ENCODE measurements at regions not wholly inside any gene's neighbourhood (a gene's known extent, or its start where the extent isn't known, plus 50 kb on each side); places are given as distances from the start of the nearest gene placed in this dataset.

- Histone ChIP-seq H3K18ac (ENCODE audit: low read depth, low read length) (no peak overlapping the region), H2AK9ac (replicated peaks; ENCODE audit: low read depth, low read length, poor library complexity) (no peak overlapping the region), H3K27ac (ENCODE audit: insufficient read depth, low read length) (no peak overlapping the region), H3K79me1 (ENCODE audit: low read depth in 1 of 2, low read length in 2 of 2) (no peaks in the 10 kb centered on the region), H2AFZ (replicated peaks; ENCODE audit: low read length, poor library complexity) (no peak overlapping the region), H3K4me2 (ENCODE audit: low read depth, low read length) (no peak overlapping the region), H3K9me3 (ENCODE audit: control insufficient read depth, insufficient read depth, low read length) (peaks cover 44% of the 10 kb centered on the region), H3K4me3 (ENCODE audit: insufficient read depth, low read depth, low read length) (no peak overlapping the region), H2BK20ac (ENCODE audit: low read depth, low read length) (no peak overlapping the region), H3K27me3 (ENCODE audit: control insufficient read depth, insufficient read depth, low read length) (no peaks in the 10 kb centered on the region), H3K9ac (ENCODE audit: low read depth, low read length) (no peak overlapping the region), H3K23ac (ENCODE audit: low read depth, low read length) (no peak overlapping the region), H4K5ac (ENCODE audit: low read depth, low read length) (no peak overlapping the region), H4K91ac (ENCODE audit: insufficient read depth, low read depth, low read length) (no peak overlapping the region), H4K20me1 (ENCODE audit: insufficient read depth, low read length) (no peaks in the 10 kb centered on the region), H4K8ac (ENCODE audit: low read depth in 2 of 2, low read length in 2 of 2) (no peak overlapping the region), H3K14ac (replicated peaks; ENCODE audit: low read depth, low read length) (no peak overlapping the region), H3K4ac (ENCODE audit: low read depth, low read length) (no peak overlapping the region), H3K36me3 (ENCODE audit: control insufficient read depth, insufficient read depth, low read length) (no peaks in the 10 kb centered on the region), H3K9me1 (ENCODE audit: insufficient read depth, low read length) (no peaks in the 10 kb centered on the region), H3K56ac (ENCODE audit: extremely low read depth, insufficient read depth, low read length) (no peak overlapping the region), H2BK120ac (ENCODE audit: low read depth, low read length) (no peak overlapping the region), H2BK5ac (ENCODE audit: low read depth, low read length, poor library complexity, severe bottlenecking) (no peak overlapping the region), H3K4me1 (ENCODE audit: control insufficient read depth, insufficient read depth, low read length) (no peaks in the 10 kb centered on the region), H2BK15ac (ENCODE audit: low read depth, low read length) (no peak overlapping the region), H2AK5ac (ENCODE audit: low read depth, low read length) (no peak overlapping the region)
- ChIA-PET POLR2A (ENCODE audit: unreplicated experiment) (no interaction called here), CTCF (no interaction called here)
- intact Hi-C loops (cut with micrococcal nuclease) (no loop called here), in situ Hi-C loops (cut with MboI; ENCODE audit: low sequenced_read_pairs) (no loop called here), dilution Hi-C loops (cut with HindIII; ENCODE audit: low sequenced_read_pairs, unreplicated experiment) (no loop called here)
- BruUV-seq (replicated peaks) = no TSS peak
- TF ChIP-seq MXI1 (IDR thresholded peaks at IDR 0.05; ENCODE audit: borderline replicate concordance, low read depth, low read length) = no peak
- no peak for TF ChIP-seq CHD1 (IDR thresholded peaks at IDR 0.05; ENCODE audit: low read depth, low read length)
- TF ChIP-seq CTCF (conservative IDR thresholded peaks at IDR 0.05; ENCODE audit: low read depth, low read length) = no peak
- no peak for TF ChIP-seq POLR2A (IDR thresholded peaks at IDR 0.05; ENCODE audit: low read depth, low read length)
- TF ChIP-seq RFX5 (IDR thresholded peaks at IDR 0.05; ENCODE audit: low read depth, low read length) = no peak
- TF ChIP-seq CEBPB (IDR thresholded peaks at IDR 0.05; ENCODE audit: low read depth, low read length) = no peak
- TF ChIP-seq ELK1 (IDR thresholded peaks at IDR 0.05; ENCODE audit: borderline replicate concordance, low read depth, low read length) = no peak
- no peak for TF ChIP-seq RAD21 (IDR thresholded peaks at IDR 0.05; ENCODE audit: low read length)
- TF ChIP-seq BHLHE40 (IDR thresholded peaks at IDR 0.05; ENCODE audit: low read depth, low read length) = no peak
- no peak for TF ChIP-seq MAZ (IDR thresholded peaks at IDR 0.05; ENCODE audit: borderline replicate concordance, low read depth, low read length)
- TF ChIP-seq NFE2L2 (IDR thresholded peaks at IDR 0.05; ENCODE audit: low read depth, low read length) = no peak
- TF ChIP-seq RCOR1 (IDR thresholded peaks at IDR 0.05; ENCODE audit: insufficient replicate concordance, low read length) = no peak
- no peak for TF ChIP-seq FOS (IDR thresholded peaks at IDR 0.05; ENCODE audit: low read depth, low read length)
- TF ChIP-seq SMC3 (IDR thresholded peaks at IDR 0.05; ENCODE audit: low read depth, low read length) = no peak
- no peak for TF ChIP-seq USF2 (IDR thresholded peaks at IDR 0.05; ENCODE audit: low read depth, low read length)
- no peak for TF ChIP-seq MAFK (IDR thresholded peaks at IDR 0.05; ENCODE audit: low read depth, low read length)
- WGBS, 2 experiments (ENCODE audit: extremely low coverage in 2 of 2, insufficient read length in 1 of 2) = no CpG with 5 or more reads among the region's 4 CpGs
- no peak for ATAC-seq (ENCODE audit: low read depth)
- DNase-seq = no peak
These were observed 544.0 kb downstream of the BCL11B start for GRCh38 chr14:98728024-98728423.

All from IMR-90 (cell line).